ENCODE measurements at regions not wholly inside any gene's neighbourhood (a gene's known extent, or its start where the extent isn't known, plus 50 kb on each side); places are given as distances from the start of the nearest gene placed in this dataset.

DNA sequence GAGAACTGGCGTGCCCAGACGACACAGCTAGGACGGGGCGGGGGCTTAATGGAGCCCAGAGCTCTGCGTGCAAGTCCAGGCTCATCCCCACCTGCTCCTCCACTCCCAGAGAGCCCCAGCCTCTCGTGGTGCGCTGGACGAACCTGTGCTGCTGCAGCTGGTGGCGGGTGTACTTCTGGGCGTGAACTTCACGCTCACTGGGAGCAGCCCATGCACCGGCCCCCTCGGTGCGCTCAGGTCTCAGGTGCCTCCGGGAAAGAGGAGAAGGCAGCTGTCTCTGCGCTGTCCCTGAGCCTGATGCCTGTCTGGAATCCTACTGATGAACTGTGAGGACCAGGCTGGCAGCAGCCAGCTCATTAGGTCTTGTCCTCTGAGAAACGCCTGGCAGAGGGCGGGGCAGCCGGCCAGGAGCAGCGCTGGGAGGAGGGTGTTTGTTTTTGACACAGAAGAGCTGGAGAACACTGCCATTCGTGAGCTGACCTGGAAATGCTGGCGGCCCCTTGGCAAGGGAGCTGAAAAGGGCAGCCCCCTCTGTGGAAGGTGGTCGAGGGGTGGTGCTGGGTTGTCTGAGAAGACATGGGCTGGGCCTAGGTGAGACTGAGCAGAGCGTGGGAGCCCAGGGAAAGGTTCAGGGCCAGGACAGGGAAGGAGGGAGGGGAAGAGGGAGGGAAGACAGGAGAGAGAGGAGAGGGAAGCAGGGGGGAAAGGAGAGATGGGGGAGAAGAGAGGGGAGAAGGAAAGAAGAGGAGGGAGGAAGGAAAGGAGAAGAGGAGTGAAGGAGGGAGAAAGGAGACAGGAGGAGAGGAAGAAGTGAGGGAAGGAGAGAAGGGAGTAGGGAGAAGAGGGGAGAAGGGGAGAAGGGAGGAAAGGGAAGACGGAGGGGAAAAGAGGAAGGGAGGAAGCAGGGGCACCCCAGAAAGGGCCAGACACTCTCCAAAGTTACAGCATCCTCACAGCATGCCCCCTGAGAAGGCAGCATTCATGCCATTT, 53.5 kb upstream of the TNS3 start:
- H3K4me2 ChIP-seq (ENCODE audit: low read length): no peak overlapping the region
- H2AFZ ChIP-seq (ENCODE audit: low read depth, low read length): no peak overlapping the region

DNA sequence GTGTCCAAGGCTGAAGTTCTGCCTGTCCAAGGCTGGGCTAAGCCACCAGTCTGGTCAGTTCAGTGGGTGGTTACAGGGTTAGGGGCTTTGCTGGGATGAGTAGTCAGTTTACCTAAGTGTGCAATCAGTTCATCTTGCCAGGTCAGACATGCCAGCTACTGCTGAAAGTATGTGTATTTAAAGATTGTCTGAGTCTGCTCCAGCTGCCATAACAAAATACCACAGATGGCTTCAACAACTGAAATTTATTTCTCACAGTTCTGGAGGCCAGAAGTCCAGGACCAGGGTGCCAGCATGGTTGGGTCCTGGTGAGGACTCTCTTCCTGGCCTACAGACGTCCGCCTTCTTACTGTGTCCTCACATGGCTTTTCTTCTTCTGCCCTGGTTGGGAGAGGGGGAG, 52.4 kb upstream of the TNS3 start:
- H3K36me3 ChIP-seq (replicated peaks; ENCODE audit: low read depth, low read length): no peaks in the 10 kb centered on the region
- H2AFZ ChIP-seq (ENCODE audit: low read depth, low read length): no peak overlapping the region
- TF ChIP-seq, protein P1, sequence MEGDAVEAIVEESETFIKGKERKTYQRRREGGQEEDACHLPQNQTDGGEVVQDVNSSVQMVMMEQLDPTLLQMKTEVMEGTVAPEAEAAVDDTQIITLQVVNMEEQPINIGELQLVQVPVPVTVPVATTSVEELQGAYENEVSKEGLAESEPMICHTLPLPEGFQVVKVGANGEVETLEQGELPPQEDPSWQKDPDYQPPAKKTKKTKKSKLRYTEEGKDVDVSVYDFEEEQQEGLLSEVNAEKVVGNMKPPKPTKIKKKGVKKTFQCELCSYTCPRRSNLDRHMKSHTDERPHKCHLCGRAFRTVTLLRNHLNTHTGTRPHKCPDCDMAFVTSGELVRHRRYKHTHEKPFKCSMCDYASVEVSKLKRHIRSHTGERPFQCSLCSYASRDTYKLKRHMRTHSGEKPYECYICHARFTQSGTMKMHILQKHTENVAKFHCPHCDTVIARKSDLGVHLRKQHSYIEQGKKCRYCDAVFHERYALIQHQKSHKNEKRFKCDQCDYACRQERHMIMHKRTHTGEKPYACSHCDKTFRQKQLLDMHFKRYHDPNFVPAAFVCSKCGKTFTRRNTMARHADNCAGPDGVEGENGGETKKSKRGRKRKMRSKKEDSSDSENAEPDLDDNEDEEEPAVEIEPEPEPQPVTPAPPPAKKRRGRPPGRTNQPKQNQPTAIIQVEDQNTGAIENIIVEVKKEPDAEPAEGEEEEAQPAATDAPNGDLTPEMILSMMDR (IDR thresholded peaks at IDR 0.05; ENCODE audit: low read depth, low read length): no peak
- no peak for TF ChIP-seq EZH2phosphoT487 (IDR thresholded peaks at IDR 0.05; ENCODE audit: low read depth)
- no peak overlapping the region for H3K4me2 ChIP-seq (ENCODE audit: low read length)
- no peaks in the 10 kb centered on the region for H3K27me3 ChIP-seq (ENCODE audit: low read depth, low read length)
- no peaks in the 10 kb centered on the region for H3K79me2 ChIP-seq (ENCODE audit: low read length)
- H3K9ac ChIP-seq (ENCODE audit: low read length): no peak overlapping the region
- peaks cover 9% of the 10 kb centered on the region; the same call in 1 of the 2 replicates for H3K4me1 ChIP-seq (ENCODE audit: low read length)
- no peaks in the 10 kb centered on the region for H4K20me1 ChIP-seq (ENCODE audit: insufficient read depth, low read length)
- no peak overlapping the region for H3K27ac ChIP-seq (ENCODE audit: low read length)
- H3K4me3 ChIP-seq (ENCODE audit: low read length): no peak overlapping the region
- H3K9me3 ChIP-seq (ENCODE audit: insufficient read depth, low read length): no peaks in the 10 kb centered on the region

More for the DNA sequence above, 53.5 kb upstream of the TNS3 start:
- H3K27me3 ChIP-seq (ENCODE audit: low read depth, low read length): no peaks in the 10 kb centered on the region
- no peak overlapping the region for H3K27ac ChIP-seq (ENCODE audit: low read length)
- no peak overlapping the region for H3K9ac ChIP-seq (ENCODE audit: low read length)
- peaks cover 9% of the 10 kb centered on the region; the same call in 1 of the 2 replicates for H3K4me1 ChIP-seq (ENCODE audit: low read length)
- no peaks in the 10 kb centered on the region for H3K79me2 ChIP-seq (ENCODE audit: low read length)
- no peaks in the 10 kb centered on the region for H3K9me3 ChIP-seq (ENCODE audit: insufficient read depth, low read length)
- no peak overlapping the region for H3K4me3 ChIP-seq (ENCODE audit: low read length)
- TF ChIP-seq EZH2phosphoT487 (IDR thresholded peaks at IDR 0.05; ENCODE audit: low read depth): no peak
- TF ChIP-seq, protein P1 (IDR thresholded peaks at IDR 0.05; ENCODE audit: low read depth, low read length): no peak
- H3K36me3 ChIP-seq (replicated peaks; ENCODE audit: low read depth, low read length): no peaks in the 10 kb centered on the region
- no peaks in the 10 kb centered on the region for H4K20me1 ChIP-seq (ENCODE audit: insufficient read depth, low read length)

DNA sequence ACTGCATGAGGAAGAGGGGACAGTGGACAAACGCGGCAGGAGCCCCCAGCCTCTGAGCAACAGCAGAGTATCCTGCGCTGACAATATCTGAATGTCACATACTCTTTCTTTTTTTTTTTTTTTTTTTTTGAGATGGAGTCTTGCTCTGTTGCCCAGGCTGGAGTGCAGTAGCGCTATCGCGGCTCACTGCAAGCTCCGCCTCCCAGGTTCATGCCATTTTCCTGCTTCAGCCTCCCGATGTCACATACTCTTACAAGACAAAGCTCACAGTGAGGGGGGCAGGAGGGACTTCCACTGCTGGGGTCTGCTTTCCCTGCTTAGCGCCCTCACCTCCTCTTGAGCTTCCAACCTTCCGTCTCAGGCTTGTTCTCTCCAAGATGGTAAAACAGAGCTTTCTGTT, 51.2 kb upstream of the TNS3 start:
- TF ChIP-seq, protein P1 (IDR thresholded peaks at IDR 0.05; ENCODE audit: low read depth, low read length): no peak
- no peak for TF ChIP-seq EZH2phosphoT487 (IDR thresholded peaks at IDR 0.05; ENCODE audit: low read depth)
- no peaks in the 10 kb centered on the region for H4K20me1 ChIP-seq (ENCODE audit: insufficient read depth, low read length)
- peaks cover 10% of the 10 kb centered on the region for H3K4me1 ChIP-seq (ENCODE audit: low read length)
- H3K4me3 ChIP-seq (ENCODE audit: low read length): no peak overlapping the region
- H3K36me3 ChIP-seq (replicated peaks; ENCODE audit: low read depth, low read length): no peaks in the 10 kb centered on the region
- no peaks in the 10 kb centered on the region for H3K27me3 ChIP-seq (ENCODE audit: low read depth, low read length)
- no peak overlapping the region for H3K4me2 ChIP-seq (ENCODE audit: low read length)
- H3K9me3 ChIP-seq (ENCODE audit: insufficient read depth, low read length): no peaks in the 10 kb centered on the region
- no peak overlapping the region for H3K9ac ChIP-seq (ENCODE audit: low read length)
- no peak overlapping the region for H3K27ac ChIP-seq (ENCODE audit: low read length)
- H3K79me2 ChIP-seq (ENCODE audit: low read length): no peaks in the 10 kb centered on the region
- no peak overlapping the region for H2AFZ ChIP-seq (ENCODE audit: low read depth, low read length)
